Panc1 (cell line): ENCODE measurements at regions not wholly inside any gene's neighbourhood (a gene's known extent, or its start where the extent isn't known, plus 50 kb on each side); places are given as distances from the start of the nearest gene placed in this dataset.

ENCODE experiments used
- POLR2AphosphoS5 ChIP-seq: IDR thresholded peaks from 2 replicates; pipeline ENCODE4 v1.6.1; 2012; ENCODE audit warnings: mild to moderate bottlenecking, low read depth, low read length, moderate library complexity
- SIN3A ChIP-seq: IDR thresholded peaks from 2 replicates; pipeline ENCODE4 v1.6.1; 2012; ENCODE audit warnings: low read depth, mild to moderate bottlenecking, low read length, moderate library complexity, borderline replicate concordance; ENCODE audit not compliant: insufficient read depth
- TF ChIP-seq, protein P1 (sequence below): fragments of 450-650 bp; IDR thresholded peaks from 2 replicates; pipeline ENCODE4 v1.5.1; 2017; ENCODE audit warnings: mild to moderate bottlenecking
- TF ChIP-seq, protein P2 (sequence below), 2 experiments: IDR thresholded peaks; 2 replicates each; pipeline ENCODE4 v1.6.1; 2011 to 2012; ENCODE audit warnings: low read depth in 2 of 2, control low read depth in 1 of 2, low read length in 1 of 2, mild to moderate bottlenecking in 1 of 2, moderate library complexity in 1 of 2; ENCODE audit not compliant: insufficient read depth in 1 of 2

DNA sequence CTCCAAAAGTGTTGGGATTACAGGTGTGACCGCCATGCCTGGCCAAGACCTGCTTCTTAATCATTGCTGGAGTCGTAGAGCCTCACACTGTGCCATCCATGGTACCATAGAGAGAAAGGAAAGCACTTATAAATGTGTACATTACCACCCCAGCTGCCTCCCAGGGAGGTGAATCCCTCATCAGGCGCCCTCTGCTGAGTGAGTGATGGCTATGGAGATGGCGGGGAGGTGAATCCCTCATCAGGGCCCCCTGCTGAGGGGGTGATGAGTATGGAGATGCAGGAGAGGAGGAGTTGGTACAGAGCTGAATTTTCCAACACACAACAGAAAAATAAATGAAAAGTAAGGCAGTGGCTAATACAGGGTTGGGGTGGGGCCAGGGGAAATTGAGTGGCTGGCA lies 263.4 kb downstream of the UQCRFS1 start:
- TF ChIP-seq, protein P1, sequence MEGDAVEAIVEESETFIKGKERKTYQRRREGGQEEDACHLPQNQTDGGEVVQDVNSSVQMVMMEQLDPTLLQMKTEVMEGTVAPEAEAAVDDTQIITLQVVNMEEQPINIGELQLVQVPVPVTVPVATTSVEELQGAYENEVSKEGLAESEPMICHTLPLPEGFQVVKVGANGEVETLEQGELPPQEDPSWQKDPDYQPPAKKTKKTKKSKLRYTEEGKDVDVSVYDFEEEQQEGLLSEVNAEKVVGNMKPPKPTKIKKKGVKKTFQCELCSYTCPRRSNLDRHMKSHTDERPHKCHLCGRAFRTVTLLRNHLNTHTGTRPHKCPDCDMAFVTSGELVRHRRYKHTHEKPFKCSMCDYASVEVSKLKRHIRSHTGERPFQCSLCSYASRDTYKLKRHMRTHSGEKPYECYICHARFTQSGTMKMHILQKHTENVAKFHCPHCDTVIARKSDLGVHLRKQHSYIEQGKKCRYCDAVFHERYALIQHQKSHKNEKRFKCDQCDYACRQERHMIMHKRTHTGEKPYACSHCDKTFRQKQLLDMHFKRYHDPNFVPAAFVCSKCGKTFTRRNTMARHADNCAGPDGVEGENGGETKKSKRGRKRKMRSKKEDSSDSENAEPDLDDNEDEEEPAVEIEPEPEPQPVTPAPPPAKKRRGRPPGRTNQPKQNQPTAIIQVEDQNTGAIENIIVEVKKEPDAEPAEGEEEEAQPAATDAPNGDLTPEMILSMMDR: no peak
- TF ChIP-seq POLR2AphosphoS5: no peak
- TF ChIP-seq, protein P2, sequence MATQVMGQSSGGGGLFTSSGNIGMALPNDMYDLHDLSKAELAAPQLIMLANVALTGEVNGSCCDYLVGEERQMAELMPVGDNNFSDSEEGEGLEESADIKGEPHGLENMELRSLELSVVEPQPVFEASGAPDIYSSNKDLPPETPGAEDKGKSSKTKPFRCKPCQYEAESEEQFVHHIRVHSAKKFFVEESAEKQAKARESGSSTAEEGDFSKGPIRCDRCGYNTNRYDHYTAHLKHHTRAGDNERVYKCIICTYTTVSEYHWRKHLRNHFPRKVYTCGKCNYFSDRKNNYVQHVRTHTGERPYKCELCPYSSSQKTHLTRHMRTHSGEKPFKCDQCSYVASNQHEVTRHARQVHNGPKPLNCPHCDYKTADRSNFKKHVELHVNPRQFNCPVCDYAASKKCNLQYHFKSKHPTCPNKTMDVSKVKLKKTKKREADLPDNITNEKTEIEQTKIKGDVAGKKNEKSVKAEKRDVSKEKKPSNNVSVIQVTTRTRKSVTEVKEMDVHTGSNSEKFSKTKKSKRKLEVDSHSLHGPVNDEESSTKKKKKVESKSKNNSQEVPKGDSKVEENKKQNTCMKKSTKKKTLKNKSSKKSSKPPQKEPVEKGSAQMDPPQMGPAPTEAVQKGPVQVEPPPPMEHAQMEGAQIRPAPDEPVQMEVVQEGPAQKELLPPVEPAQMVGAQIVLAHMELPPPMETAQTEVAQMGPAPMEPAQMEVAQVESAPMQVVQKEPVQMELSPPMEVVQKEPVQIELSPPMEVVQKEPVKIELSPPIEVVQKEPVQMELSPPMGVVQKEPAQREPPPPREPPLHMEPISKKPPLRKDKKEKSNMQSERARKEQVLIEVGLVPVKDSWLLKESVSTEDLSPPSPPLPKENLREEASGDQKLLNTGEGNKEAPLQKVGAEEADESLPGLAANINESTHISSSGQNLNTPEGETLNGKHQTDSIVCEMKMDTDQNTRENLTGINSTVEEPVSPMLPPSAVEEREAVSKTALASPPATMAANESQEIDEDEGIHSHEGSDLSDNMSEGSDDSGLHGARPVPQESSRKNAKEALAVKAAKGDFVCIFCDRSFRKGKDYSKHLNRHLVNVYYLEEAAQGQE (IDR thresholded peaks at IDR 0.05; ENCODE audit: insufficient read depth in 1 of 2, low read depth in 2 of 2, low read length in 1 of 2): no peak
- no peak for TF ChIP-seq SIN3A
